HL-60 (cell line): ENCODE measurements at regions not wholly inside any gene's neighbourhood (a gene's known extent, or its start where the extent isn't known, plus 50 kb on each side); places are given as distances from the start of the nearest gene placed in this dataset.

ENCODE experiments used
- DNase-seq, 2 experiments: peaks; one replicate each; pipeline ENCODE4 v3.0.0-alpha.2; 2010 to 2020; ENCODE audit warnings: low read depth in 1 of 2, low spot score in 1 of 2
- H3K27ac ChIP-seq: fragments of 250-450 bp; sonication (Bioruptor Pico); replicated peaks from 2 replicates; pipeline ENCODE4 v1.5.1; 2020; ENCODE audit warnings: mild to moderate bottlenecking, moderate library complexity
- H3K27me3 ChIP-seq: fragments of 250-450 bp; sonication (Bioruptor Pico); 2 replicates; pipeline ENCODE4 v1.5.1; 2021; ENCODE audit warnings: mild to moderate bottlenecking, moderate library complexity; ENCODE audit not compliant: insufficient read depth, poor library complexity, severe bottlenecking
- H3K4me3 ChIP-seq: replicated peaks from 2 replicates; pipeline ENCODE4 v1.5.1; 2011; ENCODE audit warnings: mild to moderate bottlenecking, control low read depth, low read length; ENCODE audit not compliant: insufficient read depth
- GABPA ChIP-seq: IDR thresholded peaks from 2 replicates; pipeline ENCODE4 v1.6.1; 2012; ENCODE audit warnings: low read depth
- POLR2AphosphoS5 ChIP-seq: IDR thresholded peaks from 2 replicates; pipeline ENCODE4 v1.6.1; 2012; ENCODE audit warnings: low read depth
- SPI1 ChIP-seq: IDR thresholded peaks from 2 replicates; pipeline ENCODE4 v1.6.1; 2012; ENCODE audit warnings: low read depth, mild to moderate bottlenecking, borderline replicate concordance
- TF ChIP-seq, protein P1 (sequence below): IDR thresholded peaks from one replicate; pipeline ENCODE4 v1.5.1; 2011; ENCODE audit warnings: low read length, control low read depth, inconsistent platforms; ENCODE audit not compliant: insufficient read depth
- TF ChIP-seq, protein P2 (sequence below): IDR thresholded peaks from 2 replicates; pipeline ENCODE4 v1.6.1; 2012; ENCODE audit warnings: low read depth; ENCODE audit not compliant: insufficient replicate concordance

DNA sequence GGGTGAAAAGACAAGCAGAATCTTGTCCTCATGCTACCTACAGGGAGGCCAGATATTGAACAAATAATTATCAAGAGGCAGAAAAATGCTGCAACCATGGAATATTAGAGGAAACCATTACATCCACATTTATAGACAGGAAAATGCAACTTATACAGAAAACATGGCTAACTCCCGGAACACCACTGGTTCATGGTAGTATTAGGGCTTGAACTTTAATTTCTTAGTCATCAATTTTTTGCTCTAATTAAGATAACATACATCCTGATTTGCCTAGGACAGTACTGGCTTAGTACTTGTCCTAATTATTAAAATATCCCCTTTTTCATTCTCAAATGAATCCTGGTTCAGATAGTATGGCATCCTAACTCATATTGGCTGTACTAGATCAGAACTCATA is 76.3 kb upstream of the TGFBR2 start:
- H3K27ac ChIP-seq: no peak overlapping the region
- no peak for TF ChIP-seq POLR2AphosphoS5
- TF ChIP-seq, protein P1, sequence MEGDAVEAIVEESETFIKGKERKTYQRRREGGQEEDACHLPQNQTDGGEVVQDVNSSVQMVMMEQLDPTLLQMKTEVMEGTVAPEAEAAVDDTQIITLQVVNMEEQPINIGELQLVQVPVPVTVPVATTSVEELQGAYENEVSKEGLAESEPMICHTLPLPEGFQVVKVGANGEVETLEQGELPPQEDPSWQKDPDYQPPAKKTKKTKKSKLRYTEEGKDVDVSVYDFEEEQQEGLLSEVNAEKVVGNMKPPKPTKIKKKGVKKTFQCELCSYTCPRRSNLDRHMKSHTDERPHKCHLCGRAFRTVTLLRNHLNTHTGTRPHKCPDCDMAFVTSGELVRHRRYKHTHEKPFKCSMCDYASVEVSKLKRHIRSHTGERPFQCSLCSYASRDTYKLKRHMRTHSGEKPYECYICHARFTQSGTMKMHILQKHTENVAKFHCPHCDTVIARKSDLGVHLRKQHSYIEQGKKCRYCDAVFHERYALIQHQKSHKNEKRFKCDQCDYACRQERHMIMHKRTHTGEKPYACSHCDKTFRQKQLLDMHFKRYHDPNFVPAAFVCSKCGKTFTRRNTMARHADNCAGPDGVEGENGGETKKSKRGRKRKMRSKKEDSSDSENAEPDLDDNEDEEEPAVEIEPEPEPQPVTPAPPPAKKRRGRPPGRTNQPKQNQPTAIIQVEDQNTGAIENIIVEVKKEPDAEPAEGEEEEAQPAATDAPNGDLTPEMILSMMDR: no peak
- TF ChIP-seq SPI1: no peak
- TF ChIP-seq, protein P2, sequence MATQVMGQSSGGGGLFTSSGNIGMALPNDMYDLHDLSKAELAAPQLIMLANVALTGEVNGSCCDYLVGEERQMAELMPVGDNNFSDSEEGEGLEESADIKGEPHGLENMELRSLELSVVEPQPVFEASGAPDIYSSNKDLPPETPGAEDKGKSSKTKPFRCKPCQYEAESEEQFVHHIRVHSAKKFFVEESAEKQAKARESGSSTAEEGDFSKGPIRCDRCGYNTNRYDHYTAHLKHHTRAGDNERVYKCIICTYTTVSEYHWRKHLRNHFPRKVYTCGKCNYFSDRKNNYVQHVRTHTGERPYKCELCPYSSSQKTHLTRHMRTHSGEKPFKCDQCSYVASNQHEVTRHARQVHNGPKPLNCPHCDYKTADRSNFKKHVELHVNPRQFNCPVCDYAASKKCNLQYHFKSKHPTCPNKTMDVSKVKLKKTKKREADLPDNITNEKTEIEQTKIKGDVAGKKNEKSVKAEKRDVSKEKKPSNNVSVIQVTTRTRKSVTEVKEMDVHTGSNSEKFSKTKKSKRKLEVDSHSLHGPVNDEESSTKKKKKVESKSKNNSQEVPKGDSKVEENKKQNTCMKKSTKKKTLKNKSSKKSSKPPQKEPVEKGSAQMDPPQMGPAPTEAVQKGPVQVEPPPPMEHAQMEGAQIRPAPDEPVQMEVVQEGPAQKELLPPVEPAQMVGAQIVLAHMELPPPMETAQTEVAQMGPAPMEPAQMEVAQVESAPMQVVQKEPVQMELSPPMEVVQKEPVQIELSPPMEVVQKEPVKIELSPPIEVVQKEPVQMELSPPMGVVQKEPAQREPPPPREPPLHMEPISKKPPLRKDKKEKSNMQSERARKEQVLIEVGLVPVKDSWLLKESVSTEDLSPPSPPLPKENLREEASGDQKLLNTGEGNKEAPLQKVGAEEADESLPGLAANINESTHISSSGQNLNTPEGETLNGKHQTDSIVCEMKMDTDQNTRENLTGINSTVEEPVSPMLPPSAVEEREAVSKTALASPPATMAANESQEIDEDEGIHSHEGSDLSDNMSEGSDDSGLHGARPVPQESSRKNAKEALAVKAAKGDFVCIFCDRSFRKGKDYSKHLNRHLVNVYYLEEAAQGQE: no peak
- TF ChIP-seq GABPA: no peak
- DNase-seq: no peak
- H3K27me3 ChIP-seq: no peaks in the 10 kb centered on the region
- no peak overlapping the region for H3K4me3 ChIP-seq

DNA sequence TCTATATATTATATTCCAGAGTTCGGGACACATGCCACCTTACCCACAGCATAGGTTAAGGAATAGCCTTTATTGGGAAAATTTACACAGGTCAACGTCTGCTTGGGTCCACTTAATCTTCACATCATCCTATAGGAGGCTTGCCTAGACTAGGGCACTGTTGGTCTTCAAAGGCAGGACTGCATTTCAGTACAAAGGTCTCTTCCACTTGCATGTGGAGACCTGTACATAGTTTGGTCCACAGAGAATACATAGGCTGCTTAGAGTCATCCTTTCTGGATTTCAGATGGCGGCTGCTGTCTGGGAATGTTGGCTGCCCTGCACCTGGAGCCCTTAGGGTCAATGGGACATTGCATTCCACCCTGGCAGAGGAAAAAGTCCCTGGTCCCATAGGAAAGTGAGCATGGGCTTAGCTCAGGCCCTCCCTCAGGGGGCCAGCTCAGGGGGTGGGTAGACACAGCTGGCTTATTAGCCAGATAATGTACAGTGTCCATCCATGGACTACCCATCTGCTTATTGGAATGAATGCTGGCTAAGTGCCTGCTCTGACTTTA is 75.3 kb upstream of the TGFBR2 start:
- TF ChIP-seq SPI1: no peak
- DNase-seq: no peak

DNA sequence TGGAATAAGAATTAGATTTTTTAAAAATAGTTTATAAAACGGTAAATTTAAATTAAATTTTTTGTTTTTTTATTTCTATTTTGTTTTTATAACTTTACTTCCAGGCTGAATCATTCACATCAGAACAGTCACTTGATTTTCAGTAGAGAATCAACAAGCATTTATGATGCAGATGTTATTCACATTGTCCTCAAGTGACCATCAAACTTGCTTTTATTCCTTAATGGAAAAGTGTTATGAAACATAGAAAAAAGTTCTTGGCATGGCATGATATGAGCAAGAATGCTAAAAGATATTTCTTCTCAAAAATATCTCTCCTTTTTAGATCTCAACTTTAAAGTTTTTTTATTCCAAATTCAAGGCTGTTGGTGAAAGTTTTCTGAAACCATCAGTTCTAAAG is 70.9 kb upstream of the TGFBR2 start:
- no peak for DNase-seq
- TF ChIP-seq POLR2AphosphoS5 (no peak), GABPA (no peak), SPI1 (no peak)
- TF ChIP-seq, protein P2: no peak
- TF ChIP-seq, protein P1: no peak
- Histone ChIP-seq H3K27me3 (no peaks in the 10 kb centered on the region), H3K4me3 (no peak overlapping the region), H3K27ac (no peak overlapping the region)

More for the DNA sequence above, 75.3 kb upstream of the TGFBR2 start:
- Histone ChIP-seq H3K27ac (no peak overlapping the region), H3K27me3 (no peaks in the 10 kb centered on the region), H3K4me3 (no peak overlapping the region)

DNA sequence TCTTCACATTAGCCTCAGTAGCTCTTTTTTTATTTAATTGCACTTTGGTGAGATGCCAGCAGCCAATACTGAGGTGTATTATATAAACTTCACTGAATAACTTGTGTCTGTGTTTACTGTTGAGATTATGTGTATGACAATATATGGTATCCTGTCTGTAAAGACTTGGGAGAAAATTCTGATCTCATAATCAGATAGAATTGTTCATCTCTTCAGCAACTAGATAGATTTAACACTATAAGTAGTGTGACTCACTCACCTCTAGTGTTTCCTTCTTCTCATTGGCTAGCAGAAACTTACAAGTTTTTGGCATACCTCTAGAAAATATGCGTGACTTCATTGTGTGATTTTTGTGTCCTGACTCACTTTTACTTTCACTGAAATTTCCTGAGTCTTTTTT is 67.6 kb upstream of the TGFBR2 start:
- no peaks in the 10 kb centered on the region for H3K27me3 ChIP-seq
- no peak for DNase-seq
- H3K27ac ChIP-seq: no peak overlapping the region
- H3K4me3 ChIP-seq: no peak overlapping the region
- TF ChIP-seq, protein P2: no peak
- TF ChIP-seq POLR2AphosphoS5 (no peak), GABPA (no peak), SPI1 (no peak)
- TF ChIP-seq, protein P1: no peak
